ENCODE measurements at regions not wholly inside any gene's neighbourhood (a gene's known extent, or its start where the extent isn't known, plus 50 kb on each side); places are given as distances from the start of the nearest gene placed in this dataset.

GRCh38 chr1:24986372-24986965, 56.4 kb upstream of the RUNX3 start:
- DNase-seq (ENCODE audit: insufficient read length, low spot score) (no peak), FAIRE-seq (no peak)
- no peak for TF ChIP-seq POLR2A (IDR thresholded peaks at IDR 0.05; ENCODE audit: low read depth, low read length)

- no peak for TF ChIP-seq POLR2A (IDR thresholded peaks at IDR 0.05; ENCODE audit: low read depth, low read length)
- no peak for FAIRE-seq
- DNase-seq (ENCODE audit: insufficient read length, low spot score), result no peak
Observed at GRCh38 chr1:24985737-24986136, 55.7 kb upstream of the RUNX3 start.

GRCh38 chr1:24984800-24985522, 54.9 kb upstream of the RUNX3 start:
- FAIRE-seq, result no peak
- no peak for TF ChIP-seq POLR2A (IDR thresholded peaks at IDR 0.05; ENCODE audit: low read depth, low read length)

GRCh38 chr1:24984300-24984699, 54.2 kb upstream of the RUNX3 start:
- no peak for TF ChIP-seq POLR2A (IDR thresholded peaks at IDR 0.05; ENCODE audit: low read depth, low read length)
- FAIRE-seq (no peak), DNase-seq (ENCODE audit: insufficient read length, low spot score) (no peak)

More at GRCh38 chr1:24984800-24985522, 54.9 kb upstream of the RUNX3 start:
- no peak for DNase-seq (ENCODE audit: insufficient read length, low spot score)

GRCh38 chr1:24983006-24983680, 53.1 kb upstream of the RUNX3 start:
- FAIRE-seq (no peak), DNase-seq (ENCODE audit: insufficient read length, low spot score) (no peak)
- TF ChIP-seq POLR2A (IDR thresholded peaks at IDR 0.05; ENCODE audit: low read depth, low read length), result no peak

GRCh38 chr1:24981631-24982005, 51.5 kb upstream of the RUNX3 start:
- no peak for TF ChIP-seq POLR2A (IDR thresholded peaks at IDR 0.05; ENCODE audit: low read depth, low read length)
- FAIRE-seq, result no peak

GRCh38 chr1:24980836-24981630, 51.0 kb upstream of the RUNX3 start:
- TF ChIP-seq POLR2A (IDR thresholded peaks at IDR 0.05; ENCODE audit: low read depth, low read length), result no peak
- FAIRE-seq (no peak), DNase-seq (ENCODE audit: insufficient read length, low spot score) (no peak)

More at GRCh38 chr1:24981631-24982005, 51.5 kb upstream of the RUNX3 start:
- no peak for DNase-seq (ENCODE audit: insufficient read length, low spot score)
